CD4-positive, alpha-beta T cell treated with Interleukin-17A for 4 hours (primary cell): ENCODE measurements at regions not wholly inside any gene's neighbourhood (a gene's known extent, or its start where the extent isn't known, plus 50 kb on each side); places are given as distances from the start of the nearest gene placed in this dataset.

Source experiments
- DNase-seq: peaks from one replicate; pipeline ENCODE4 v3.0.0-alpha.2; 2020; ENCODE audit warnings: mixed read lengths

DNA sequence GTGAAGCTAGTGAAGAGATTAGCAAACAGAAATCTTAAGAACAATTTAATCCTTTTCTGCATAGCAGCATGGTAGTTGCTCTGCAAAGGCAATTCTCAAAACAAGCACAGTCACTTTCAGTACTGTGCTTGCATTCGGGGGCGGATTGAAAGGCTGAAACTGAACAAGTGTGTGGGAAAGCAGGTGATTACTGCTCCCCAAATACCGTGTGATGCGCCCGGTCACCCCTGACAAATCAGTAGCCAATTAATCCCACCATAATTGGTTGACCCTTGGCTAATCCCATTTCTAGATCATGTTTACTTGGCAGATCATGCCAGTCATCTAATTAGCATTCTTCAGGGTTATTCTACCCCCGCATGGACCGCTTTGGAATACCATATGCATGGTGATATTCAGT, 76.5 kb upstream of the ADRB1 start:
- DNase-seq: no peak

GRCh38 chr10:113970641-113971040, 73.0 kb upstream of the ADRB1 start:
- DNase-seq: no peak

- no peak for DNase-seq
Observed at GRCh38 chr10:113971349-113971973, 72.2 kb upstream of the ADRB1 start.

GRCh38 chr10:113977174-113977573, 66.5 kb upstream of the ADRB1 start:
- DNase-seq: no peak

GRCh38 chr10:113978802-113979201, 64.9 kb upstream of the ADRB1 start:
- no peak for DNase-seq

DNA sequence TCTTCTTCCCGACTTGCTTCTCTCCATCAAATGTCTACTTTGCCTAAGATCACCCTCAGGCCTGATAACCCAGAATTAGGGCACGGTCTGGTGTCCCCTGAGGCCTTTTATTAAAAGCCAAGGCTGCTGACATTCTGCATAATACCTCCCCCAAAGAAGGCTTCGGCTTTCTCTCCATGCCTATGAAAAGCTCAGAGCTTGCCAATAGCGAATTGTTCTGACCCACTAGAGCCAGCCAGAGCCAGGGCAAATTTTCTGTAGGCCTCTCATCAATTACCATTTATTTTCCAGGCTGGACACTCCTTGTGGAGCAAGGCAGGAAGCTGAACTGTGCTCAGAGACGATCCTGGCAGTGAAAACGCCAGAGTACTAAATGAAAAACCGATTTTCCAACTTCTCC, 64.3 kb upstream of the ADRB1 start:
- no peak for DNase-seq

- DNase-seq: no peak
Observed at GRCh38 chr10:113980408-113981087, 63.1 kb upstream of the ADRB1 start.

DNA sequence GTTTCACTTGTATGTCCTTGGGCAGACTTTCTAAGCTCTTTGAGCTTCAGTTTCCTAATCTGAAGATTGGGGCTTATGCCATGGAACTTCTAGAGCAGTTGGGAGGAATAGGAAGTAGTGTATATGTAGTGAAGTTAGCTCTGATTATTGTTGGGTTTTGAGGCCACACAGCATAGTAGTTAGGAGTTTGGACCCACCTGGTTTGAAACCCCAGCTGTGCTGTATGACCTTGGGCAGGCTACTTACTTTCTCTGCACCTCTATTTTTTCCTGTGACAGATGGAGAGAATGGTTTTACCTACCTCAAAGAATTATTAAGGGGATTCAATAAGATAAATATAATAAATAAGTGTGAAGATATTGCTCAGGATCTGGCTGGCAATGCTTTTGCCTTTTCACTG, 61.4 kb upstream of the ADRB1 start:
- no peak for DNase-seq

DNA sequence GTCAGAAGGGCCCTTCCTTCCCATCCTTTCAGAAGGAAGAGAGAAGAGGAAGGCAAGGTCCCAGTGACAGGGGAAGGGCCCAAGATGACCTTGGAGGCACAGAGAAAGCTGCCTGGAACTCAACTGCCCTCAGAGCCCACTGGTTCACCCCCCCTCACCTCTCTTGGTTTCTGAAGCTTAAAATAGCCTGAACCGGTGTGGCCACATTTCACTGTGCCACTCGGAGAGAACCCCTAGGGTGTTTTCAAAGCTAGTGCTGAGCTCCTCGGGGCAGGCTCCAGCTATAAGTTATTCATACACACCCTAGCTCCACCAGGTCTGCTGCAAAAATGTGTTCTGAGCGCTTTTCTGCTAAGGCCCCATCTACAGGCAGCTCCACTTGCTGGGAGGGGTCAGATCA, 60.9 kb upstream of the ADRB1 start:
- no peak for DNase-seq

DNA sequence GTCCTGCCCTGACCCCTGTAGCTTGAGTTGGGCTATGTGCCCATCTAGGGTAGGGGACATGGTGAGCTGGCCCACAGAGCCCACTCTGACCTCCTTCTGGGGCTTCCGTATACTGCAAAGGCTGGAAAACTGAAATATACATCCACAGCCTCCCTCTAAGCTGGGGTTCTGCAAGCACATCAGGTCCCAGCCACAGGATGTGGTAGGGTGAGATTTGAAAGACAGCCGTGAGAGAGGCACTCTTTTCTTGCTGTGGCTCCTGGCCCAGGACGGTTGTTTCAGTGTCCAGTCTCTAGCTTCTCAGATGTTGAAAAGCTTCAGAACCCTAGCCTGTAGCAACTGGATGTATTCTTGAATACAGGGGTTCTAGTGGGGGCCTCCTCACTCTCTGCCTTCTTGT, 60.1 kb upstream of the ADRB1 start:
- peak; percentile 19 for DNase-seq

DNA sequence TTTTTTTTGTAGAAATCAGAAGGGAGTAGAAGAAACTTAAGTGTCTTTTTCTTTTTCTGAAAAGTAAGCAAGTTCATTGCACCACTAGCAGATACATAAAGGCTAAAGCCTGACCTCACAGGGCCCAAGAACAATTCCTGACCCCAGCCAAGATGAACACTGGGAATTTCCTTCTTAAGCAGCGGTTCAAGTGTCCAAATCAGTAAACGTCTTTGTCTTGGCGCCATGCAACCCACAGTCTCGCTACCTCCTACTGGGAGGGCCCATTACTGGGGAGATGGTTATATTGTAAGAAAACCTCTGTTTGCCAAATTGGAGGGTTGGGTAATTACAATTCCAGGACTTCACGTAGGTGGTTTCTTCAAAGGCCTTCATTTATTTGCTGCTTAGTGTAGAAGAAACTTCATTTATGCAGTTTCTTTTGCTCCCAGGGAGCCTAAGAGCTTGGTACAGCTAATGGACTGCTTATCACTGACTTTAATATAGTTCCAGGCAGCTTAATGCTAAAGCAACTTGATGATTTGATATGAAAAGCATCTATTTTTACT, 58.3 kb upstream of the ADRB1 start:
- no peak for DNase-seq

GRCh38 chr10:113986316-113986715, 57.4 kb upstream of the ADRB1 start:
- no peak for DNase-seq

DNA sequence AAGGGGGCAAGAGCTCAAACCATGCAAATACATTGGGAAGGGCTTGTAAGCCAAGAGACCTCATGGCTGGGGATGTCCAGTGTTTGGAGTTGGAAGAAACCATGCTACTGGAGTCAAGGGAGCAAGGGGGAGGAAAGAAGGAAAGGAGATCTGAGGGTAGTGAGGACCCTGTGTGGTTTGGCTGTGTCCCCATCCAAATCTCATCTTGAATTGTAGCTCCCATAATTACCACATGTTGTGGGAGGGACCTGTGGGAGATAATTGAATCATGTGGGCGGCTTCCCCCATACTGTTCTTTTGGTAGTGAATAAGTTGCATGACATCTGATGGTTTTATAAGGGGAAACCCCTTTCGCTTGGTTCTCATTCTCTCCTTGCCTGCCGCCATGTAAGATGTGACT, 56.5 kb upstream of the ADRB1 start:
- no peak for DNase-seq

GRCh38 chr10:113987805-113988204, 55.9 kb upstream of the ADRB1 start:
- DNase-seq: no peak

- DNase-seq: no peak
Observed at GRCh38 chr10:113988535-113988934, 55.1 kb upstream of the ADRB1 start.

DNA sequence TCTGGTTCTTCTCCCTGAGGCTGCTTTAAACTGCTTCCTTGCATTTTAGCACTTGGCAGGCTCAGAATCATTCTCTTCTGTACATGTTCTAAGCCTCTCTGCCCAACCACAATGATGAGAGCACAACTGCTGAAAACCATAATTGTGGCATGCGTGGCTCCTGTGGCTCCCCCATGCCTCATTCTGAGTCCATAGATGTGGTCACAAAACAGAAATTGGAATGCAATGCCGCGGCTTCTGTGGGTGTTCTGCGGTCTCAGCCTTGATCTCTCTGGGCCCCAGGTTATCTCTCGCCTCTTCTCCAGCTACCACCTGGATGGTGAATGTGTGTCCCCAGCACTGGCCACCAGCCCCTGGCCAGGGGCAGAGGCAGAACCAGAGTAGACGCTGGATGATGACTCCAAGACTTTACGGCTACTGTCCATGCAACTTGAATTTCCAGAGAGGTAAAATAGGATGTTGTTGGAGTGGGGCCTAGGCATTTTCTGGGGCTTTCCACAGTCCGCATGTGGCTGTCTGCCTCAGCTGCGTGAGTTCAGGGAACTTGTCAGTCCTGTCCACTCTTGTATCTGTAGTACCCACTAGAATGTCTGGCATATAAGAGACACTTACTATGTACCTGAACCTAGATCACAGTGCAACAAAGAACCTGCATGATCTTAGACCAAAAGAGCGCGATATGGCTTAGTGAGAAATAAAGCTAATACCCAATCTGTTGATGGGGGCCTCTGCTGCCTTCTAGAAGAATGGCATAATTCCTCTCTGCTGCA, 52.4 kb upstream of the ADRB1 start:
- DNase-seq: no peak

DNA sequence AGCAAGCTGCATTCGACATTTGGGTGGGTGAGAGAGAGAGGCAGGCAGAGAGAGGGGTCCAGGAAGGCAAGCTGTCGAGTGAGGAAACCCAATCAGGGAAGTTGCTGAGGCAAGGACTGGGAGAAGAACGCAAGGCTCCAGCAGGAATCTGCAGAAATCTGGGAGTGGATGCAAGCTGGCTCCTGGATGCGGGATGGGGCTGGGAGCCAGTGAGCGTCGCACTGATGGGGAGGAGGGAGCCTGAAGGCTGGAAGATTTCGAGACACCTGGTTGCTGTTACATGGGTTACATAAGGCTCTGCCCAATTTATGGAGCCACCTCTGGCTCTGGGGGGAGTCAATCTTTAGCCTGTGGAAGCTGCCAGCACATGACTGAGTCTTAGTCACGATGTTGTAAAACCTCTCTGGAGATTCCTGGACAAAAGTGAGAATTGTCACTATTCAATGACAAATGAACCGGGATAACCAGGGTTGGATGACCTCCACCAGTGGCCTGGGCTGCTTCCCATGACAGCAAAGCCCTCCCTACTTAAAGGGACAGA, 51.1 kb upstream of the ADRB1 start:
- no peak for DNase-seq

DNA sequence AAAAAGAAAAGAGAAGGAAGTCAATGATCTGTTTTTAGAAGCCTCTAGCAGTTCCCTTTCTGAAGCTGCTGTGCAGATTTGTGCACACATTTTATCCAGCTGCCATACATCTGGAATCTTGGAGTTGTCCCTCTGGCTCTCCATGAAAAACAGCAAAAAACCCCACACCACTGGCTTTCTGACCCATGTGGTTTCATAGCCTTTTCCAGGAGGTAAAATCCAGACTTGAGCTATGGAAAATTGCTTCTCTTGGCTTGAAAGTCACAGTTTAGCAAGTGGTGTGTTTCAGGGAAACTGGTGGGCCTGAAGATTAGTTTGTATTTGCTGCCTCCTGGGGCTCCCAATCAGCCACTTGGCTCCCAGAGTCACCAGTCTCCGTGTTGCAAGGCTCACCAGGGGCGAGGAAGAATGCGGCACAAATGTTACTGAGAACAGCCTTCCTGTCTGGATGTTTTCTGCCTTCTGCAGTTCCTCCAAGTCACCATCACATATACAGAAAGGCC, 50.1 kb upstream of the ADRB1 start:
- DNase-seq: peak; percentile 13
